SK-N-MC (cell line): ENCODE measurements at regions not wholly inside any gene's neighbourhood (a gene's known extent, or its start where the extent isn't known, plus 50 kb on each side); places are given as distances from the start of the nearest gene placed in this dataset.

Experiments used
- DNase-seq: peaks from one replicate; pipeline ENCODE4 v3.0.0-alpha.2; 2011; ENCODE audit warnings: low read depth, low spot score
- H3K27ac ChIP-seq: fragments of 200-600 bp; sonication (generic); 2 replicates; pipeline ENCODE4 v1.5.1; 2016; ENCODE audit warnings: mixed run types
- H3K36me3 ChIP-seq: fragments of 200-600 bp; sonication (generic); 2 replicates; pipeline ENCODE4 v1.6.1; 2017; ENCODE audit warnings: antibody characterized with exemption, low read length, mixed read lengths; ENCODE audit not compliant: insufficient read depth
- H3K4me3 ChIP-seq: fragments of 200-600 bp; sonication (generic); 2 replicates; pipeline ENCODE4 v1.5.1; 2016
- H3K9ac ChIP-seq: fragments of 200-600 bp; sonication (generic); 2 replicates; pipeline ENCODE4 v1.8.0; 2017; ENCODE audit warnings: mixed run types, mixed read lengths; ENCODE audit not compliant: insufficient read length
- H3K9me3 ChIP-seq: fragments of 200-600 bp; sonication (generic); 2 replicates; pipeline ENCODE4 v1.6.1; 2017; ENCODE audit warnings: low read depth, mild to moderate bottlenecking, antibody characterized with exemption, low read length, moderate library complexity, mixed read lengths
- EZH2 ChIP-seq: fragments of 200-600 bp; sonication (generic); IDR thresholded peaks from one replicate; pipeline ENCODE4 v1.6.1; 2017; ENCODE audit warnings: antibody characterized with exemption
- FOXP2 ChIP-seq: optimal IDR thresholded peaks from 2 replicates; pipeline ENCODE3; 2011; ENCODE audit warnings: mild to moderate bottlenecking, moderate library complexity; ENCODE audit not compliant: insufficient read depth; ENCODE audit errors: extremely low read length, control extremely low read depth
- POLR2AphosphoS5 ChIP-seq: IDR thresholded peaks from 2 replicates; pipeline ENCODE4 v1.6.1; 2012; ENCODE audit warnings: mild to moderate bottlenecking, low read depth, low read length, borderline replicate concordance

DNA sequence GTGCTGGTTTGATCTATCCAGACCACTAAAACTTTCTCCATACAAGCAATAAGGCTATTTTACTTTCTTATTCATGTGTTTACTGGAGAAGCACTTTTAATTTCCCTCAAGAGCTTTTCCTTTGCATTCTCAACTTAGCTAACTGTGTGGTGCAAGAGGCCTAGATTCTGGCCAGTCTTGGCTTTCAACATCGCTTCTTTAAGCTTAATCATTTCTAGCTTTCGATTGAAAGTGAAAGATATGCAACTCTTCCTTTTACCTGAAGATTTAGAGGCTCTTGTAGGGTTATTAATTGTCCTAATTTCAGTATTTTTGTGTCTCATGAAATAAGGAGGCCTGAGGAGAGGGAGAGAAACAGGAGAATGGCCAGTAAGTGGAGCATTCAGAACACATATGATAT is 234.8 kb upstream of the GADL1 start:
- H3K9ac ChIP-seq = no peak overlapping the region
- no peak for TF ChIP-seq FOXP2
- no peak for TF ChIP-seq EZH2
- TF ChIP-seq POLR2AphosphoS5 = no peak
- no peak for DNase-seq
- H3K9me3 ChIP-seq = no peaks in the 10 kb centered on the region
- no peaks in the 10 kb centered on the region for H3K36me3 ChIP-seq
- H3K27ac ChIP-seq = no peak overlapping the region
- no peak overlapping the region for H3K4me3 ChIP-seq

DNA sequence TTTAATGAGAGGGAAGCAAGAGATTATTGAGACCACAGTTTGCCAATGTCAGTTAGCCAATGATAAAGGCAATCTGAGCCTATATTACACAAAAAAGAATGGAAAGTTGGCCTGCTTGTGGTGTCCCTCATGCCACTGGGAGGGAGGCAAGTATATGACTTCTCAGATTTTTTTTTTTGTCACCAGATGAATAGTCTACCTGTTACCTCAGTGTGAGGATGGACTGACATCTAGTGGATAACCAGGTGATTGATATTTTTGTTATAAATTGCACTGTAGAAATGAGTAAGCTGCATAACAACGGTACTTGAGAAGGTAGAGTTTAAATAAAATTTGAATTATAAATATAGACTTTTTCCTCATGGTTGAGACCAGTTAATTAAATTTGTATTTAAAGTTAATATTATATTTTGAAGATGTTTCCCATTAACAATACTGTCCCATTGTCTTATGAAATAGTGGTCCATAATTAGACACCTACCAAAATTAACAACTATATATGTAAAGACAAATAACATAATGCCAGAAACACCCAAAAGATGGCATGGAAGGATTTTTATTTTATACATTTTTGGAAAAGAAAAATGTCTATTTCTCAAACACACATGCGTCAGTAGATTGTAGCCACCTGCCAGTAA is 237.8 kb upstream of the GADL1 start:
- Histone ChIP-seq H3K4me3 (no peak overlapping the region), H3K9me3 (no peaks in the 10 kb centered on the region), H3K36me3 (no peaks in the 10 kb centered on the region), H3K9ac (no peak overlapping the region), H3K27ac (no peak overlapping the region)
- TF ChIP-seq EZH2 = no peak
- no peak for TF ChIP-seq POLR2AphosphoS5
- no peak for TF ChIP-seq FOXP2
- no peak for DNase-seq

DNA sequence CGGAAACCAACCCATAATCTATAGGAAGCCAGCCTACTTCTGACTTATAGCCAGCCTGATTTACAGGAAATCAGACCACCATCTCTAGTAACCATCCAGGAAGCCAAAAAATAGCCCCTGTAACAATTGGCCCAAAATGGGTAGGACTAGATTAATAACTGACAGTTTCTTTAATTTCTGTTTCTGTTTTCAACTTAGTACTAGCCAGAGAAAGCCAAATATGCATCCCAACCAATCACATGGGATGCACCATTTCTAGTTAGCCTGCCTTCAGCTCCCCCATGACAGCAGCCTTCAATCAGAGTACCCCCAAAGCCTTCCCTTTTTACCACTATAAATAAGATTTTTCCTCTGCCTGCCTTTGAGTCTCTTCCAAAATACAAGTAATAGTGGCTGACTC is 239.1 kb upstream of the GADL1 start:
- Histone ChIP-seq H3K27ac (no peak overlapping the region), H3K9ac (no peak overlapping the region), H3K36me3 (no peaks in the 10 kb centered on the region), H3K9me3 (no peaks in the 10 kb centered on the region), H3K4me3 (no peak overlapping the region)
- DNase-seq = no peak
- TF ChIP-seq POLR2AphosphoS5 (no peak), EZH2 (no peak), FOXP2 (no peak)

DNA sequence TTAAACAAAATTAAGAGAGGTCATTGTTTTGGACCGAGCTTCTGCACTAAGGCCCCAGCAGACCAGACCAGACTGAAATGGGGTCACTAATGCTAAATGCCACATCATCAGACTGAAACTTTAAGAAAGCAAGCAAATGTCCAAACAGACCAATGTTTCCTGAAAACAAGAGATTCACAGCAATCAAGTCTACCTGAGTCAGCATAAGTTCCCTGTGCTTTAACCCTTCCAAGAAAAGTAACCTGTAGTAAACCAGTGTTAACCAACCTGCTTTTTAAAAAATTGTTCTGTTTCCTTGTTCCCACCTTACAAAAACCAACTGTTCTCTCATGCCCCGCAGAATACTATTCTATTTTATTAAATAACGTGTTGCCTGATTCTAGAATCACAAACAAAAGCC is 241.1 kb upstream of the GADL1 start:
- TF ChIP-seq FOXP2 = no peak
- no peak for TF ChIP-seq EZH2
- TF ChIP-seq POLR2AphosphoS5 = no peak
- H3K36me3 ChIP-seq = no peaks in the 10 kb centered on the region

DNA sequence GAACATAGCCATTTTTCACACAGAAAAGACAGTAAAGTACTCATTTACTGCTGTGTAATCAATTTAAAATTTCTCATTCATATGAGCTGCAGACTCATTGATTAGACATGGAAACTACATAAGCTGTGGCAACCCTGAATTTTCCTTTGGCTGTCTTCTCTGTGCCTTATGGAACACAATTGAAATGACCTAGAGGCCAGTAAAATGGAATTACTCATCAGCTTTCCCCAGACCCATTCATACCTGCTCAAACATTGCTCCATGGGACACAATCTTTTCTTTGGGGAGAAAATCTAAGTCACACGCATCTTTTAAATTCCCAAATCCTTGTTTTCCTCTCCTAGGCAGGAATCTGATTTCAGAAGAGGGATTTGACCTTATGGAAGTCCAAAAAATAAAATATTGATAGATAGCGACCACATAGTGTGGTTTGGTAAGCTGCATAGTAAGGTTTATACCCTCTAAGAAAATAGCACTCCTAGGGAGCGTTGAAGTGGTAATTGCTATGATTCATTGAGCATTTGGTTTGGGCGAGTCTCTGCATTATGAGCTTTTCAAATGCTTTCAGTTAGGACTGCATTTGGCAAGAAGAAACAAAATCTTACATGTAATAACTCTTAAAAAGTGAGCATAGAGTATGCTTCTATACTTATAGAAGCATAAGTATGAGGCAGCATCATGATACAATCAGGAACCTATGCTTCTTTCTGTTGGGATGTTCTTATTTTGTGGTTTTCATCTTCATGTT is 243.4 kb upstream of the GADL1 start:
- no peak overlapping the region for H3K27ac ChIP-seq
- no peaks in the 10 kb centered on the region for H3K36me3 ChIP-seq
- no peaks in the 10 kb centered on the region for H3K9me3 ChIP-seq
- no peak for TF ChIP-seq POLR2AphosphoS5
- no peak for TF ChIP-seq EZH2
- TF ChIP-seq FOXP2 = no peak
- H3K9ac ChIP-seq = no peak overlapping the region
- H3K4me3 ChIP-seq = no peak overlapping the region
- DNase-seq = no peak

More for the DNA sequence above, 241.1 kb upstream of the GADL1 start:
- H3K27ac ChIP-seq = no peak overlapping the region
- no peak for DNase-seq
- H3K9me3 ChIP-seq = no peaks in the 10 kb centered on the region
- H3K9ac ChIP-seq = no peak overlapping the region
- H3K4me3 ChIP-seq = no peak overlapping the region

DNA sequence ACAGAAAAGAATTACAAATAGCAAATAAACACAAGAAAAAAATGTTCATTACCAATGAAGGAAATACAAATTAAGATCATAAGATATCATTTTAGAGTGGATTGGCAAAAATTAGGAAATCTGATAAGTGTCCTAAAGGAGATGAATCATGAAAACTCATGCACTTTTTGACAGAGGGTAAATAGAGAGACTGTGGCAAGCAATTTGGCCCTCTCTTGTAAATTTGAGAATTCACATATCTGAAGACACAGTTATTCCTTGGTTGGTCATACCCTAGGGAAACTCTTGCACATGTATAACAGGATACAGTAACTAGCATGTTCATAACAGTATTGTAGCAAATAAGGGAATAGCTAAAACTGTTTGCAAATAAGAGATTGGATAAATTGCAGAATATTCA is 246.0 kb upstream of the GADL1 start:
- H3K4me3 ChIP-seq = no peak overlapping the region
- H3K36me3 ChIP-seq = no peaks in the 10 kb centered on the region
- DNase-seq = no peak
- TF ChIP-seq EZH2 = no peak
- no peak overlapping the region for H3K9ac ChIP-seq
- H3K9me3 ChIP-seq = no peaks in the 10 kb centered on the region
- H3K27ac ChIP-seq = no peak overlapping the region

DNA sequence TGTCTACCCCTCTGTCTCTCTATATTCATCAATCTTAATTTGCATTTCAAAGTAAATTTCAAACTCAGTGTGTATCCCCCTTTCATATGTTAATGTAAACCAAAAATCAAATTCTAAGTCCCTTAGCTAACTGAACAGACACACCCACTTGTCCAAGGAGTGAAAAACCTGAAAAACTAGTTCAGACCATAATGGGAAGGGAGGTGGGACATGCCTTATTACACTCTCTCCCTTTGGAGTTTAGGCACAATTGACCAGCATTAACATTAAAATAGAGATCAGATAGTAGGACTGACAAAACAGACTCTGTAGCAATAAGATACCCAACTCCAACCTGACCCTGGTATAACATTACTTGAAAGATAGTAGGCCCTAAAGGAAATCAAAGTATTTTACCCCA is 247.7 kb upstream of the GADL1 start:
- no peak for DNase-seq
- Histone ChIP-seq H3K27ac (no peak overlapping the region), H3K4me3 (no peak overlapping the region), H3K9ac (no peak overlapping the region), H3K36me3 (no peaks in the 10 kb centered on the region), H3K9me3 (no peaks in the 10 kb centered on the region)
- no peak for TF ChIP-seq FOXP2

DNA sequence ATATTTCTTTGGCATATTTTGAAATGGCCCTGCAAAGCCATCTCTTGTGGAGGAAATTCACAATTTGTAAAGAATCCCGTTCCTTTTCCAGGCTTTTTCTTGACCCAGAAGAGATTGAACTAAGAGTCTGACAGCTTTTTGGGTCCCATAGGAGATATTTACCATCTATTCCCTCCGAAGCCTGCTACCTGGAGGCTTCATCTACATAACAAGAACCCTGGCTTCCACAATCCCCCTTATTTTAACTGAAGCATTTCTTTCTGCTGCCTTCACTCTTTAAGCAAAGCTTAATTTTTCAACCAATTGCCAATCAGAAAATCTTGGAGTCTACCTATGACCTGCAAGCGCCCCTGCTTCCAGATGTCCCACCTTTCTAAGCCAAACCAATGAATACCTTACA is 248.1 kb upstream of the GADL1 start:
- H3K9me3 ChIP-seq = no peaks in the 10 kb centered on the region
- no peak for TF ChIP-seq EZH2
- TF ChIP-seq POLR2AphosphoS5 = no peak
- TF ChIP-seq FOXP2 = no peak
- H3K27ac ChIP-seq = no peak overlapping the region
- no peak overlapping the region for H3K4me3 ChIP-seq
- no peak overlapping the region for H3K9ac ChIP-seq
- DNase-seq = no peak
- H3K36me3 ChIP-seq = no peaks in the 10 kb centered on the region

DNA sequence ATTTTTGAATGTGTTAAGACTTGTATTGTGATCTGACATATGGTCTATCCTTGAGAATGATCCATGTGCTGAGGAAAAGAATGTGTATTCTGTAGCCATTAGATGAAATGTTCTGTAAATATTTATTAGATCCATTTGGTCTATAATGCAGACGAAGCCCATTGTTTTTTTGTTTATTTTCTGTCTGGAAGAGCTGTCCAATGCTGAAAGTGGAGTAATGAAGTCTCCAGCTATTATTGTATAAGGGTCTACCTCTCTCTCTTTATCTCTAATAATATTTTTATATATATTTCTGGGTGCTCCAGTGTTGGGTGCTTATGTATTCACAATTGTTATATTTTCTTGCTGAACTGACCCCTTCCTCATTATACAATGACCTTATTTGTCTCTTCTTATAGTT is 250.6 kb upstream of the GADL1 start:
- Histone ChIP-seq H3K27ac (no peak overlapping the region), H3K4me3 (no peak overlapping the region), H3K36me3 (no peaks in the 10 kb centered on the region), H3K9ac (no peak overlapping the region), H3K9me3 (no peaks in the 10 kb centered on the region)
- DNase-seq = no peak
- no peak for TF ChIP-seq FOXP2
- TF ChIP-seq POLR2AphosphoS5 = no peak
- no peak for TF ChIP-seq EZH2
